Astrocyte of the spinal cord (primary cell): ENCODE measurements at regions not wholly inside any gene's neighbourhood (a gene's known extent, or its start where the extent isn't known, plus 50 kb on each side); places are given as distances from the start of the nearest gene placed in this dataset.
"Not testable (repeated sequence)": the region's sequence is repeated elsewhere in the genome, so short reads cannot be mapped to it uniquely, and the experiment has no call there.

Experiments used
- DNase-seq: peaks from one replicate; pipeline ENCODE4 v3.0.0; 2011; ENCODE audit warnings: low read depth, low spot score
- H3K4me3 ChIP-seq: 2 replicates; pipeline ENCODE4 v1.5.1; 2011; ENCODE audit warnings: low read depth, mild to moderate bottlenecking, low read length, moderate library complexity
- CTCF ChIP-seq: IDR thresholded peaks from 2 replicates; pipeline ENCODE4 v1.5.1; 2012; ENCODE audit warnings: low read depth, mild to moderate bottlenecking, low read length, inconsistent platforms
- in situ Hi-C: cut with HindIII; loops from 2 replicates; pipeline ENCODE4 v1.10.0; 2017; ENCODE audit warnings: low sequenced_read_pairs

- TF ChIP-seq CTCF = no peak
- H3K4me3 ChIP-seq = no peak overlapping the region
- DNase-seq = no peak
- in situ Hi-C loops = no loop called here
Measured at GRCh38 chr3:124346487-124346886, 354.6 kb upstream of the ROPN1 start.

GRCh38 chr3:124347418-124347817, 355.5 kb upstream of the ROPN1 start:
- DNase-seq = no peak
- in situ Hi-C loops = no loop called here
- no peak overlapping the region for H3K4me3 ChIP-seq
- no peak for TF ChIP-seq CTCF

- H3K4me3 ChIP-seq, DNase-seq, in situ Hi-C loops: not testable (repeated sequence)
Measured at GRCh38 chr3:124348555-124348954, 356.6 kb upstream of the ROPN1 start.

- in situ Hi-C loops = no loop called here
- peak; percentile 66 for DNase-seq
Measured at GRCh38 chr3:124351430-124352148, 359.7 kb upstream of the ROPN1 start.

GRCh38 chr3:124352149-124352539, 360.2 kb upstream of the ROPN1 start:
- in situ Hi-C loops = no loop called here
- TF ChIP-seq CTCF = no peak
- H3K4me3 ChIP-seq = no peak overlapping the region
- no peak for DNase-seq

More at GRCh38 chr3:124351430-124352148, 359.7 kb upstream of the ROPN1 start:
- peak; percentile 53 for TF ChIP-seq CTCF
- no peak overlapping the region for H3K4me3 ChIP-seq

GRCh38 chr3:124353691-124354090, 361.8 kb upstream of the ROPN1 start:
- no peak for TF ChIP-seq CTCF
- in situ Hi-C loops = no loop called here
- no peak for DNase-seq
- H3K4me3 ChIP-seq = no peak overlapping the region

GRCh38 chr3:124354150-124354549, 362.2 kb upstream of the ROPN1 start:
- no peak for DNase-seq
- TF ChIP-seq CTCF = no peak
- no peak overlapping the region for H3K4me3 ChIP-seq
- in situ Hi-C loops = no loop called here
